Peyer's patch (tissue), 4 donors: ENCODE measurements at regions not wholly inside any gene's neighbourhood (a gene's known extent, or its start where the extent isn't known, plus 50 kb on each side); places are given as distances from the start of the nearest gene placed in this dataset.

Source experiments
- DNase-seq, 3 donors: peaks; one replicate each; pipeline ENCODE4 v3.0.0-alpha.2; 2017 to 2019
- H3K27ac ChIP-seq, 4 donors: fragments of 200-600 bp; sonication (generic); one replicate each; pipeline ENCODE4 v1.5.1; 2016 to 2019
- H3K27me3 ChIP-seq, 2 donors: fragments of 200-600 bp; sonication (generic); one replicate each; pipeline ENCODE4 v1.5.1; 2019
- H3K36me3 ChIP-seq, 3 donors: fragments of 200-600 bp; sonication (generic); one replicate each; pipeline ENCODE4 v1.5.1; 2016 to 2019
- H3K4me1 ChIP-seq, 4 donors: fragments of 200-600 bp; sonication (generic); one replicate each; pipeline ENCODE4 v1.5.1; 2016 to 2019
- H3K4me3 ChIP-seq, 4 donors: fragments of 200-600 bp; sonication (generic); 1 replicate in 3 of 4; 2 replicates in 1 of 4; pipeline ENCODE4 v1.5.1; 2016 to 2019; ENCODE audit warnings: mild to moderate bottlenecking in 1 of 4
- H3K9me3 ChIP-seq, 4 donors: fragments of 200-600 bp; sonication (generic); one replicate each; pipeline ENCODE4 v1.5.1; 2016 to 2019; ENCODE audit warnings: mild to moderate bottlenecking in 1 of 4
- POLR2A ChIP-seq, 2 donors: fragments of 450-650 bp; IDR thresholded peaks; one replicate each; pipeline ENCODE4 v1.5.1; 2017; ENCODE audit warnings: antibody characterized with exemption in 2 of 2, mild to moderate bottlenecking in 2 of 2, moderate library complexity in 2 of 2
- TF ChIP-seq, protein P1 (sequence below), 6 experiments: fragments of 450-650 bp in 4 of 6; fragments of 200-600 bp in 2 of 6; sonication (generic) in 1 of 6; IDR thresholded peaks; one replicate each; pipeline ENCODE4 v1.5.1; 2017 to 2019; ENCODE audit warnings: antibody characterized with exemption in 6 of 6, mild to moderate bottlenecking in 3 of 6, moderate library complexity in 1 of 6

- no peak for DNase-seq
- Histone ChIP-seq H3K4me1 (no peaks in the 10 kb centered on the region), H3K27ac (no peak overlapping the region), H3K27me3 (no peaks in the 10 kb centered on the region), H3K36me3 (no peaks in the 10 kb centered on the region), H3K9me3 (no peaks in the 10 kb centered on the region), H3K4me3 (no peak overlapping the region)
- TF ChIP-seq, protein P1, sequence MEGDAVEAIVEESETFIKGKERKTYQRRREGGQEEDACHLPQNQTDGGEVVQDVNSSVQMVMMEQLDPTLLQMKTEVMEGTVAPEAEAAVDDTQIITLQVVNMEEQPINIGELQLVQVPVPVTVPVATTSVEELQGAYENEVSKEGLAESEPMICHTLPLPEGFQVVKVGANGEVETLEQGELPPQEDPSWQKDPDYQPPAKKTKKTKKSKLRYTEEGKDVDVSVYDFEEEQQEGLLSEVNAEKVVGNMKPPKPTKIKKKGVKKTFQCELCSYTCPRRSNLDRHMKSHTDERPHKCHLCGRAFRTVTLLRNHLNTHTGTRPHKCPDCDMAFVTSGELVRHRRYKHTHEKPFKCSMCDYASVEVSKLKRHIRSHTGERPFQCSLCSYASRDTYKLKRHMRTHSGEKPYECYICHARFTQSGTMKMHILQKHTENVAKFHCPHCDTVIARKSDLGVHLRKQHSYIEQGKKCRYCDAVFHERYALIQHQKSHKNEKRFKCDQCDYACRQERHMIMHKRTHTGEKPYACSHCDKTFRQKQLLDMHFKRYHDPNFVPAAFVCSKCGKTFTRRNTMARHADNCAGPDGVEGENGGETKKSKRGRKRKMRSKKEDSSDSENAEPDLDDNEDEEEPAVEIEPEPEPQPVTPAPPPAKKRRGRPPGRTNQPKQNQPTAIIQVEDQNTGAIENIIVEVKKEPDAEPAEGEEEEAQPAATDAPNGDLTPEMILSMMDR (IDR thresholded peaks at IDR 0.05), result no peak
- TF ChIP-seq POLR2A (IDR thresholded peaks at IDR 0.05), result no peak
Observed at GRCh38 chr10:90204956-90205314, 503.5 kb downstream of the KIF20B start.

DNA sequence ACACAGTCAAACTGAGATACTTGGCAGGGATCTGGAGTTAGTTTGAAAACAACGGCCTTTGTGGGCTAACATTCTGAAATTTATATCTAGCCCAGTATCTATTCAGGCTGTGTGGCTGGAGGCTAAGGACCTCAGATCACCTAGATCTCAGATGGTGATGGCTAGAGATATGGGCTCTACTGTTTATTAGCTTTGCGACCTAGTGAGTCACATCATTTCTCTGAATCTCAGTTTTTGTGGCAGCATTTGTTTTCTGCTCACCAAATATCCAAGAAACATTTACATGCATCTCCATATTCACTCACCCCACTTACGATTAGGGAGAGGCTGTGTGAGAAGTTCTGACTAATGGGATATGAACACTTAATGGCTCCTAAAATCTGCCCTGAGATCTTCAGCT, 503.9 kb downstream of the KIF20B start:
- H3K27ac ChIP-seq, result no peak overlapping the region
- no peaks in the 10 kb centered on the region for H3K27me3 ChIP-seq
- no peaks in the 10 kb centered on the region for H3K4me1 ChIP-seq
- H3K4me3 ChIP-seq, result no peak overlapping the region
- no peaks in the 10 kb centered on the region for H3K9me3 ChIP-seq
- no peak for DNase-seq
- no peaks in the 10 kb centered on the region for H3K36me3 ChIP-seq
- TF ChIP-seq, protein P1 (IDR thresholded peaks at IDR 0.05), result no peak
- TF ChIP-seq POLR2A (IDR thresholded peaks at IDR 0.05), result no peak

- no peak overlapping the region for H3K4me3 ChIP-seq
- TF ChIP-seq, protein P1 (IDR thresholded peaks at IDR 0.05), result no peak
- no peak for TF ChIP-seq POLR2A (IDR thresholded peaks at IDR 0.05)
- no peaks in the 10 kb centered on the region for H3K4me1 ChIP-seq
- H3K36me3 ChIP-seq, result no peaks in the 10 kb centered on the region
- H3K9me3 ChIP-seq, result no peaks in the 10 kb centered on the region
- H3K27ac ChIP-seq, result no peak overlapping the region
- H3K27me3 ChIP-seq, result no peaks in the 10 kb centered on the region
- DNase-seq, result no peak
Observed at GRCh38 chr10:90213346-90213745, 512.0 kb downstream of the KIF20B start.

DNA sequence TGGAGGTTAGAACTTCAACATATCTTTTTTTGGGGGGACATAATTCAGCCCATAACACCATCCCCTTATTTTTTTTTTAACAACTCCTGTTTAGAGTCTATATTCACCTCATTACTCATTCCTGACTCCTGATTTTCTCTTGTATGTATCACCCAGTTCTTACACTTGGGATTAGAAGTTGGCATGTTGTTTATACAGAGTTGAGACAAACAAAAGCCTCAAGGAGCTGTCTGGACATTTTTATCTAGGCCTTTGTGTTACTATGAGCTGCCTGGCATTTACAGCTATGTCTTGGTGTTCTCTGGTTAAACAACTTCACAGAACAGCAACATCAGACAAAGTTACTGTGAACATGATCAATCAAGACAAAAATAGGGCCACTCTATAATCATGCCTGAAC, 517.5 kb downstream of the KIF20B start:
- H3K27ac ChIP-seq, result no peak overlapping the region
- no peaks in the 10 kb centered on the region for H3K27me3 ChIP-seq

DNA sequence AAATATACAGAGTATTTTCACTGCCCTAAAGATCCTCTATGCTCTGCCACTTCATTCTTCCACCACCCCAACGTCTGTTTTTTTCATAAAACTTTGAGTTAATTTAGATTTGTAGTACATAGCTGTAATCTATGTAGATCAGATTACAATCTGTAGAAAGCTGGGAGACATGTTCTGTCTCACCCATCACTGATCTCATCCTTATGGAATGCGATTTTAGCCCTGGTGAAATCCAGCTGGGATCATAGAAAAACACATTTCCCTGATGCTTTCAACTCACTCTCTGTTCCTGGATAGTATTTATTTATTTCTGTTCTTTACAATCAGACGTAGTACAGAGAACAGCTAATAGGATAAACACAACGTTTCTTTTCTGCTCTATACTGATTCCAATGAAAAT, 521.0 kb downstream of the KIF20B start:
- Histone ChIP-seq H3K9me3 (no peaks in the 10 kb centered on the region), H3K36me3 (no peaks in the 10 kb centered on the region), H3K4me1 (no peaks in the 10 kb centered on the region), H3K4me3 (no peak overlapping the region), H3K27me3 (no peaks in the 10 kb centered on the region), H3K27ac (no peak overlapping the region)
- TF ChIP-seq, protein P1 (IDR thresholded peaks at IDR 0.05), result no peak
- TF ChIP-seq POLR2A (IDR thresholded peaks at IDR 0.05), result no peak
- no peak for DNase-seq

More for the DNA sequence above, 517.5 kb downstream of the KIF20B start:
- Histone ChIP-seq H3K36me3 (no peaks in the 10 kb centered on the region), H3K4me3 (no peak overlapping the region), H3K9me3 (no peaks in the 10 kb centered on the region), H3K4me1 (no peaks in the 10 kb centered on the region)
- no peak for DNase-seq
- no peak for TF ChIP-seq POLR2A (IDR thresholded peaks at IDR 0.05)
- TF ChIP-seq, protein P1 (IDR thresholded peaks at IDR 0.05), result no peak

GRCh38 chr10:90222939-90223338, 521.5 kb downstream of the KIF20B start:
- no peaks in the 10 kb centered on the region for H3K27me3 ChIP-seq
- no peak overlapping the region for H3K27ac ChIP-seq
- H3K9me3 ChIP-seq, result no peaks in the 10 kb centered on the region
- TF ChIP-seq POLR2A (IDR thresholded peaks at IDR 0.05), result no peak
- TF ChIP-seq, protein P1 (IDR thresholded peaks at IDR 0.05), result no peak
- H3K4me1 ChIP-seq, result no peaks in the 10 kb centered on the region
- no peaks in the 10 kb centered on the region for H3K36me3 ChIP-seq
- no peak overlapping the region for H3K4me3 ChIP-seq
- no peak for DNase-seq
